GM23338 (cell line): ENCODE measurements at regions not wholly inside any gene's neighbourhood (a gene's known extent, or its start where the extent isn't known, plus 50 kb on each side); places are given as distances from the start of the nearest gene placed in this dataset.

ENCODE experiments used
- ATAC-seq: fragments of 200-7000 bp; cut with Tn5 transposase; 3 replicates; pipeline ENCODE4 v1.9.1; 2020
- DNase-seq: peaks from one replicate; pipeline ENCODE4 v3.0.0-alpha.2; 2015; ENCODE audit warnings: low spot score
- H2AFZ ChIP-seq: fragments of 200-600 bp; sonication (generic); 2 replicates; pipeline ENCODE4 v1.8.0; 2016; ENCODE audit warnings: antibody characterized with exemption, mild to moderate bottlenecking, moderate library complexity
- H3F3A ChIP-seq: fragments of 200-600 bp; sonication (generic); replicated peaks from 2 replicates; pipeline ENCODE4 v1.8.0; 2017; ENCODE audit warnings: antibody characterized with exemption, mixed run types, low read depth
- H3K27ac ChIP-seq: fragments of 200-600 bp; sonication (generic); 2 replicates; pipeline ENCODE4 v1.6.1; 2016; ENCODE audit warnings: low read depth
- H3K27me3 ChIP-seq: fragments of 200-600 bp; sonication (generic); 2 replicates; pipeline ENCODE4 v1.8.0; 2016; ENCODE audit warnings: mild to moderate bottlenecking, mixed run types, moderate library complexity; ENCODE audit not compliant: insufficient read depth
- H3K36me3 ChIP-seq: fragments of 200-600 bp; sonication (generic); 2 replicates; pipeline ENCODE4 v1.8.0; 2016; ENCODE audit warnings: mild to moderate bottlenecking; ENCODE audit not compliant: insufficient read depth
- H3K4me1 ChIP-seq: fragments of 200-600 bp; sonication (generic); 2 replicates; pipeline ENCODE4 v1.8.0; 2016; ENCODE audit warnings: mild to moderate bottlenecking, moderate library complexity; ENCODE audit not compliant: insufficient read depth
- H3K4me2 ChIP-seq: fragments of 200-600 bp; sonication (generic); 2 replicates; pipeline ENCODE4 v1.7.1; 2017; ENCODE audit warnings: mixed run types
- H3K4me3 ChIP-seq: fragments of 200-600 bp; sonication (generic); 2 replicates; pipeline ENCODE4 v1.6.1; 2016; ENCODE audit warnings: mixed run types
- H3K79me2 ChIP-seq: fragments of 200-600 bp; sonication (generic); replicated peaks from 2 replicates; pipeline ENCODE4 v1.8.0; 2017; ENCODE audit warnings: mild to moderate bottlenecking; ENCODE audit not compliant: insufficient read depth
- H3K9me2 ChIP-seq: fragments of 200-600 bp; sonication (generic); 2 replicates; pipeline ENCODE4 v1.8.0; 2017; ENCODE audit not compliant: insufficient read depth
- H4K20me1 ChIP-seq: fragments of 200-600 bp; sonication (generic); replicated peaks from 2 replicates; pipeline ENCODE4 v1.8.0; 2017; ENCODE audit warnings: mild to moderate bottlenecking; ENCODE audit not compliant: insufficient read depth
- H3K27ac Mint-ChIP-seq: 2 replicates; pipeline ENCODE4 v1.8.0; 2020; ENCODE audit warnings: inconsistent platforms, mild to moderate bottlenecking, moderate library complexity, mixed read lengths
- H3K27me3 Mint-ChIP-seq: 3 replicates; pipeline ENCODE4 v1.8.0; 2022; ENCODE audit warnings: low read depth, mild to moderate bottlenecking, moderate library complexity, mixed read lengths, inconsistent platforms; ENCODE audit not compliant: insufficient read depth, poor library complexity
- H3K36me3 Mint-ChIP-seq: 3 replicates; pipeline ENCODE4 v1.8.0; 2021; ENCODE audit warnings: low read depth, mild to moderate bottlenecking, inconsistent platforms, moderate library complexity, mixed read lengths
- H3K4me1 Mint-ChIP-seq: 3 replicates; pipeline ENCODE4 v1.8.0; 2020; ENCODE audit warnings: mild to moderate bottlenecking, inconsistent platforms, mixed read lengths
- H3K4me3 Mint-ChIP-seq: 3 replicates; pipeline ENCODE4 v1.8.0; 2021; ENCODE audit warnings: moderate library complexity, mild to moderate bottlenecking, inconsistent platforms, mixed read lengths
- H3K9me3 Mint-ChIP-seq: 3 replicates; pipeline ENCODE4 v1.8.0; 2020; ENCODE audit warnings: moderate library complexity, mild to moderate bottlenecking, inconsistent platforms, mixed read lengths
- CTCF ChIP-seq, 2 experiments: fragments of 200-600 bp in 1 of 2; sonication (generic) in 1 of 2; conservative IDR thresholded peaks; 2 replicates each; pipeline versions ENCODE4 v1.5.1 to v1.6.1; 2016 to 2017; ENCODE audit warnings: antibody characterized with exemption in 2 of 2, low read depth in 2 of 2, mild to moderate bottlenecking in 2 of 2, moderate library complexity in 1 of 2
- JUNB ChIP-seq: IDR thresholded peaks from one replicate; pipeline ENCODE4 v1.6.1; 2016; ENCODE audit warnings: antibody characterized with exemption; ENCODE audit not compliant: unreplicated experiment
- ZNF462 ChIP-seq: fragments of 250-450 bp; sonication (Bioruptor Pico); IDR thresholded peaks from 2 replicates; pipeline ENCODE4 v1.5.0; 2020; ENCODE audit warnings: mild to moderate bottlenecking, moderate library complexity

GRCh38 chr20:12270863-12271262 is 353.2 kb downstream of the BTBD3 start:
- ATAC-seq = peak; percentile 49; the same call in 2 of the 3 replicates
- H2AFZ ChIP-seq = no peak overlapping the region
- Mint-ChIP-seq H3K36me3 (no peaks in the 10 kb centered on the region; the same call in 2 of the 3 replicates), H3K9me3 (peaks cover 4% of the 10 kb centered on the region; the same call in 1 of the 3 replicates), H3K27me3 (peaks cover 5% of the 10 kb centered on the region), H3K4me3 (no peak overlapping the region), H3K27ac (no peak overlapping the region), H3K4me1 (peaks cover 3% of the 10 kb centered on the region; the same call in 1 of the 3 replicates)
- DNase-seq = peak; percentile 27
- no peak overlapping the region for H3K4me2 ChIP-seq
- no peaks in the 10 kb centered on the region for H3K79me2 ChIP-seq
- TF ChIP-seq CTCF (conservative IDR thresholded peaks at IDR 0.05; ENCODE audit: low read depth in 2 of 2) (peak; percentile 43 to 64), ZNF462 (CRISPR knock-in tag) (peak; percentile 62; the same call in 1 of the 2 replicates), JUNB (no peak)
- H3K27me3 ChIP-seq = no peaks in the 10 kb centered on the region
- H3K4me3 ChIP-seq = no peak overlapping the region
- no peaks in the 10 kb centered on the region for H3K4me1 ChIP-seq
- no peaks in the 10 kb centered on the region for H4K20me1 ChIP-seq
- peaks cover 7% of the 10 kb centered on the region; the same call in 1 of the 2 replicates for H3K9me2 ChIP-seq
- no peaks in the 10 kb centered on the region for H3F3A ChIP-seq
- no peak overlapping the region for H3K27ac ChIP-seq
- H3K36me3 ChIP-seq = no peaks in the 10 kb centered on the region
